ENCODE measurements at regions not wholly inside any gene's neighbourhood (a gene's known extent, or its start where the extent isn't known, plus 50 kb on each side); places are given as distances from the start of the nearest gene placed in this dataset.

DNA sequence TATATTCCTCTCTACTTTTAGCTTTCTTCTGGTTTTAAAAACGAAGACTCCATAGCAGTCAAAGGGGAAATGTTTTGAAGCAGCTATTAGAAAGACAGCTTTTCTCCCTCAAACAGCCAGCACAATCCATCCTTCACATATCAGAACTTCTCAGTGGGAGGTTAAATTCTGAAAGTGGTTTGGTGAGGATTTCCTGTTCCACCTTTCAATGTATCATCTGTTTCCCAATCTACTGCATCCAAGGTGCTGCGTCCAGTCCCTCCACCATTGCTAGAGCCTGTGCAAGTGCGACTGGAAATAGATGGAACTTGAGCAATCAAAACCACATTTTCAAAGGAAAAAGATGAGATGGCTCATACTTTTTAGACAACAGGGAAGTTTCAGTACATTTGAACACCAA is 508.3 kb upstream of the ARID1B start:
- TF ChIP-seq, protein P1, sequence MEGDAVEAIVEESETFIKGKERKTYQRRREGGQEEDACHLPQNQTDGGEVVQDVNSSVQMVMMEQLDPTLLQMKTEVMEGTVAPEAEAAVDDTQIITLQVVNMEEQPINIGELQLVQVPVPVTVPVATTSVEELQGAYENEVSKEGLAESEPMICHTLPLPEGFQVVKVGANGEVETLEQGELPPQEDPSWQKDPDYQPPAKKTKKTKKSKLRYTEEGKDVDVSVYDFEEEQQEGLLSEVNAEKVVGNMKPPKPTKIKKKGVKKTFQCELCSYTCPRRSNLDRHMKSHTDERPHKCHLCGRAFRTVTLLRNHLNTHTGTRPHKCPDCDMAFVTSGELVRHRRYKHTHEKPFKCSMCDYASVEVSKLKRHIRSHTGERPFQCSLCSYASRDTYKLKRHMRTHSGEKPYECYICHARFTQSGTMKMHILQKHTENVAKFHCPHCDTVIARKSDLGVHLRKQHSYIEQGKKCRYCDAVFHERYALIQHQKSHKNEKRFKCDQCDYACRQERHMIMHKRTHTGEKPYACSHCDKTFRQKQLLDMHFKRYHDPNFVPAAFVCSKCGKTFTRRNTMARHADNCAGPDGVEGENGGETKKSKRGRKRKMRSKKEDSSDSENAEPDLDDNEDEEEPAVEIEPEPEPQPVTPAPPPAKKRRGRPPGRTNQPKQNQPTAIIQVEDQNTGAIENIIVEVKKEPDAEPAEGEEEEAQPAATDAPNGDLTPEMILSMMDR (IDR thresholded peaks at IDR 0.05; ENCODE audit: poor library complexity, severe bottlenecking): no peak
- no peak for TF ChIP-seq RAD21 (conservative IDR thresholded peaks at IDR 0.05)
- no peak for TF ChIP-seq TAF1 (IDR thresholded peaks at IDR 0.05; ENCODE audit: low read depth)
- TF ChIP-seq MXI1 (conservative IDR thresholded peaks at IDR 0.05; ENCODE audit: poor library complexity, severe bottlenecking): no peak
- Histone ChIP-seq H3K9me2 (ENCODE audit: insufficient read depth, low read length) (no peaks in the 10 kb centered on the region), H3K27me3 (ENCODE audit: insufficient read depth, low read depth, low read length) (no peaks in the 10 kb centered on the region), H2AFZ (ENCODE audit: low read depth, low read length) (no peak overlapping the region), H3K9me3 (ENCODE audit: low read length) (no peaks in the 10 kb centered on the region), H3K27ac (ENCODE audit: low read length) (no peak overlapping the region), H3K4me2 (ENCODE audit: low read length) (no peak overlapping the region), H3F3A (ENCODE audit: insufficient read depth, low read length, poor library complexity, severe bottlenecking) (no peaks in the 10 kb centered on the region), H3K4me3 (ENCODE audit: low read length) (no peak overlapping the region), H3K36me3 (ENCODE audit: insufficient read depth, low read length) (no peaks in the 10 kb centered on the region), H4K20me1 (ENCODE audit: insufficient read depth) (no peaks in the 10 kb centered on the region), H3K79me2 (replicated peaks; ENCODE audit: insufficient read depth, low read length) (no peaks in the 10 kb centered on the region), H3K9ac (ENCODE audit: low read length) (no peak overlapping the region)

DNA sequence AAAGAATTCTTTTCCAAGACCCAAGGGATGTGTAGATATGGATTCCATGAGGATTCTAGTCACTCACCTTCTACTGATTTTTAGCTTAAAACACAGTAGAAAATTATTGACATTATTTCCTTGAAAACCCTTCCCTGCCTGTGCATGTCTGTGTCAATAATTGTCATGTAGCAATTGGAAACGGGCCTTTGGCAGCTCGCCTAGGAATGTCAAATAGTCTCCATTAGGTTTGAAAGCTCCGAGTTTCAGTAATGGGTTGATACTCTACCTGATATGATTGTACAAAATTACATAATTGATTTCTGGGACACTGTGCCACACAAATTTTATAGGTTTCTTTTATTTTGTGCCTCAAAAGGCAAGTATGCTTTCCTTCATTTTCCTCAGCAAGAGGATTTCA is 515.2 kb upstream of the ARID1B start:
- no peaks in the 10 kb centered on the region for H3K79me2 ChIP-seq (replicated peaks; ENCODE audit: insufficient read depth, low read length)
- no peak overlapping the region for H2AFZ ChIP-seq (ENCODE audit: low read depth, low read length)
- TF ChIP-seq MXI1 (conservative IDR thresholded peaks at IDR 0.05; ENCODE audit: poor library complexity, severe bottlenecking): no peak
- TF ChIP-seq, protein P2, sequence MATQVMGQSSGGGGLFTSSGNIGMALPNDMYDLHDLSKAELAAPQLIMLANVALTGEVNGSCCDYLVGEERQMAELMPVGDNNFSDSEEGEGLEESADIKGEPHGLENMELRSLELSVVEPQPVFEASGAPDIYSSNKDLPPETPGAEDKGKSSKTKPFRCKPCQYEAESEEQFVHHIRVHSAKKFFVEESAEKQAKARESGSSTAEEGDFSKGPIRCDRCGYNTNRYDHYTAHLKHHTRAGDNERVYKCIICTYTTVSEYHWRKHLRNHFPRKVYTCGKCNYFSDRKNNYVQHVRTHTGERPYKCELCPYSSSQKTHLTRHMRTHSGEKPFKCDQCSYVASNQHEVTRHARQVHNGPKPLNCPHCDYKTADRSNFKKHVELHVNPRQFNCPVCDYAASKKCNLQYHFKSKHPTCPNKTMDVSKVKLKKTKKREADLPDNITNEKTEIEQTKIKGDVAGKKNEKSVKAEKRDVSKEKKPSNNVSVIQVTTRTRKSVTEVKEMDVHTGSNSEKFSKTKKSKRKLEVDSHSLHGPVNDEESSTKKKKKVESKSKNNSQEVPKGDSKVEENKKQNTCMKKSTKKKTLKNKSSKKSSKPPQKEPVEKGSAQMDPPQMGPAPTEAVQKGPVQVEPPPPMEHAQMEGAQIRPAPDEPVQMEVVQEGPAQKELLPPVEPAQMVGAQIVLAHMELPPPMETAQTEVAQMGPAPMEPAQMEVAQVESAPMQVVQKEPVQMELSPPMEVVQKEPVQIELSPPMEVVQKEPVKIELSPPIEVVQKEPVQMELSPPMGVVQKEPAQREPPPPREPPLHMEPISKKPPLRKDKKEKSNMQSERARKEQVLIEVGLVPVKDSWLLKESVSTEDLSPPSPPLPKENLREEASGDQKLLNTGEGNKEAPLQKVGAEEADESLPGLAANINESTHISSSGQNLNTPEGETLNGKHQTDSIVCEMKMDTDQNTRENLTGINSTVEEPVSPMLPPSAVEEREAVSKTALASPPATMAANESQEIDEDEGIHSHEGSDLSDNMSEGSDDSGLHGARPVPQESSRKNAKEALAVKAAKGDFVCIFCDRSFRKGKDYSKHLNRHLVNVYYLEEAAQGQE (IDR thresholded peaks at IDR 0.05; ENCODE audit: borderline replicate concordance): peak; percentile 94
- TF ChIP-seq RAD21 (conservative IDR thresholded peaks at IDR 0.05): peak; percentile 20
- TF ChIP-seq EP300 (conservative IDR thresholded peaks at IDR 0.05; ENCODE audit: poor library complexity, severe bottlenecking): peak; percentile 88
- TF ChIP-seq EZH2 (IDR thresholded peaks at IDR 0.05; ENCODE audit: borderline replicate concordance, insufficient read depth, low read length, poor library complexity, severe bottlenecking): no peak
- peak; percentile 50 for TF ChIP-seq POLR2AphosphoS5 (IDR thresholded peaks at IDR 0.05)
- H3K27me3 ChIP-seq (ENCODE audit: insufficient read depth, low read depth, low read length): no peaks in the 10 kb centered on the region
- H3F3A ChIP-seq (ENCODE audit: insufficient read depth, low read length, poor library complexity, severe bottlenecking): peaks cover 10% of the 10 kb centered on the region
- no peaks in the 10 kb centered on the region for H3K36me3 ChIP-seq (ENCODE audit: insufficient read depth, low read length)
- peak overlapping the region; percentile 37 for H3K4me2 ChIP-seq (ENCODE audit: low read length)
- H3K9me3 ChIP-seq (ENCODE audit: low read length): no peaks in the 10 kb centered on the region
- peak overlapping the region; percentile 28 for H3K4me3 ChIP-seq (ENCODE audit: low read length)
- H3K27ac ChIP-seq (ENCODE audit: low read length): peak overlapping the region; percentile 55
- no peaks in the 10 kb centered on the region for H3K9me2 ChIP-seq (ENCODE audit: insufficient read depth, low read length)
- H4K20me1 ChIP-seq (ENCODE audit: insufficient read depth): no peaks in the 10 kb centered on the region
- no peak overlapping the region for H3K9ac ChIP-seq (ENCODE audit: low read length)

DNA sequence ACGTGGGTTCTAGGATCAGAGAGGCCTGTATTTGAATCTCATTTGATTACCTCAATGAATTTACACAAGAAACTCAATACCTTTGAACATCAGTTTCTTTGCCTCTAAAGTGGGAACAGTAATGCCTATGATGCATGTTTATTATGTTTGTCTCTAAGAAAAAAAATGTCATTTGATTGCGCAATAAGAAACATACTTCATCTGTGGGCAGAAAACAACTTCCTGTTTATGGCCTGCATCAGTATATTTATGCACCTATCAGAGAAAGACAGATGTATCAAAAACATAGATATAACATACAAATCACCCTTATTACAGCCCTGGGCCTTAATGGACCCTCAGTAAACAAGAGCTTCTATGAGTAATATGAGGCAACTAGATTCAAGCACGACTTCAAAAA is 516.4 kb upstream of the ARID1B start:
- Histone ChIP-seq H3K4me3 (ENCODE audit: low read length) (no peak overlapping the region), H3K27me3 (ENCODE audit: insufficient read depth, low read depth, low read length) (no peaks in the 10 kb centered on the region), H3K9ac (ENCODE audit: low read length) (no peak overlapping the region), H4K20me1 (ENCODE audit: insufficient read depth) (no peaks in the 10 kb centered on the region), H3K27ac (ENCODE audit: low read length) (peak overlapping the region; percentile 55), H3K9me2 (ENCODE audit: insufficient read depth, low read length) (no peaks in the 10 kb centered on the region), H3K79me2 (replicated peaks; ENCODE audit: insufficient read depth, low read length) (no peaks in the 10 kb centered on the region), H3F3A (ENCODE audit: insufficient read depth, low read length, poor library complexity, severe bottlenecking) (peaks cover 10% of the 10 kb centered on the region), H2AFZ (ENCODE audit: low read depth, low read length) (no peak overlapping the region), H3K4me2 (ENCODE audit: low read length) (no peak overlapping the region), H3K36me3 (ENCODE audit: insufficient read depth, low read length) (no peaks in the 10 kb centered on the region), H3K9me3 (ENCODE audit: low read length) (no peaks in the 10 kb centered on the region)
- TF ChIP-seq EP300 (conservative IDR thresholded peaks at IDR 0.05; ENCODE audit: poor library complexity, severe bottlenecking): no peak
- TF ChIP-seq, protein P1 (IDR thresholded peaks at IDR 0.05; ENCODE audit: poor library complexity, severe bottlenecking): no peak
- no peak for TF ChIP-seq SMC3 (conservative IDR thresholded peaks at IDR 0.05; ENCODE audit: poor library complexity)
- no peak for TF ChIP-seq MXI1 (conservative IDR thresholded peaks at IDR 0.05; ENCODE audit: poor library complexity, severe bottlenecking)
- no peak for TF ChIP-seq TAF1 (IDR thresholded peaks at IDR 0.05; ENCODE audit: low read depth)
- TF ChIP-seq, protein P2 (IDR thresholded peaks at IDR 0.05; ENCODE audit: borderline replicate concordance): no peak
- no peak for TF ChIP-seq RAD21 (conservative IDR thresholded peaks at IDR 0.05)
- TF ChIP-seq EZH2 (IDR thresholded peaks at IDR 0.05; ENCODE audit: borderline replicate concordance, insufficient read depth, low read length, poor library complexity, severe bottlenecking): no peak

Measured in neural cell (in vitro differentiated cells).